MM.1S (cell line): ENCODE measurements at regions not wholly inside any gene's neighbourhood (a gene's known extent, or its start where the extent isn't known, plus 50 kb on each side); places are given as distances from the start of the nearest gene placed in this dataset.

Experiments
- EZH2 ChIP-seq: fragments of 300-600 bp; sonication (generic); optimal IDR thresholded peaks from 2 replicates; pipeline ENCODE3; 2017; ENCODE audit warnings: low read depth, mild to moderate bottlenecking, antibody characterized with exemption, low read length, mixed read lengths
- EZH2phosphoT487 ChIP-seq: fragments of 300-600 bp; sonication (generic); IDR thresholded peaks from 2 replicates; pipeline ENCODE4 v1.6.1; 2018; ENCODE audit warnings: antibody characterized with exemption, low read length
- TF ChIP-seq, protein P1 (sequence below): fragments of 300-600 bp; sonication (generic); IDR thresholded peaks from 2 replicates; pipeline ENCODE4 v1.5.1; 2016; ENCODE audit warnings: antibody characterized with exemption, low read length, mixed read lengths

DNA sequence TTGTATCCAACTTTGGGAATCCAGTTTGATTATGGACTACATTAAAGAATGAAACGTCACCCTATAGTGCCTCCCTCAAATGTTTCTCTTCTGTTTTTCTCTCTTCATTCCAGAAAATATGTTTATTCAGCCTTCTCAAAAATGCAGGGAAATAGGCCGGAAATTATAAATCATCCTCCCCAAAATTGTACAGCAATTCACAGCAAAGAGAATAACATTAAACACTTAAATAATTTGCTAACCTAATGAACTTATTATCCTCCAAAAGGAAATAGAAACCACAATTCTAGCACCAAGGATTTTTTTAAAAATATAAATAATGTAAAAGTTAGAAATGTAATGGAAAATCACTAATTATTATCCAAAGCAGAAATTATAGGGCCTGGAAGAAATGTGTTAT, 115.9 kb upstream of the CCNG1 start:
- TF ChIP-seq, protein P1, sequence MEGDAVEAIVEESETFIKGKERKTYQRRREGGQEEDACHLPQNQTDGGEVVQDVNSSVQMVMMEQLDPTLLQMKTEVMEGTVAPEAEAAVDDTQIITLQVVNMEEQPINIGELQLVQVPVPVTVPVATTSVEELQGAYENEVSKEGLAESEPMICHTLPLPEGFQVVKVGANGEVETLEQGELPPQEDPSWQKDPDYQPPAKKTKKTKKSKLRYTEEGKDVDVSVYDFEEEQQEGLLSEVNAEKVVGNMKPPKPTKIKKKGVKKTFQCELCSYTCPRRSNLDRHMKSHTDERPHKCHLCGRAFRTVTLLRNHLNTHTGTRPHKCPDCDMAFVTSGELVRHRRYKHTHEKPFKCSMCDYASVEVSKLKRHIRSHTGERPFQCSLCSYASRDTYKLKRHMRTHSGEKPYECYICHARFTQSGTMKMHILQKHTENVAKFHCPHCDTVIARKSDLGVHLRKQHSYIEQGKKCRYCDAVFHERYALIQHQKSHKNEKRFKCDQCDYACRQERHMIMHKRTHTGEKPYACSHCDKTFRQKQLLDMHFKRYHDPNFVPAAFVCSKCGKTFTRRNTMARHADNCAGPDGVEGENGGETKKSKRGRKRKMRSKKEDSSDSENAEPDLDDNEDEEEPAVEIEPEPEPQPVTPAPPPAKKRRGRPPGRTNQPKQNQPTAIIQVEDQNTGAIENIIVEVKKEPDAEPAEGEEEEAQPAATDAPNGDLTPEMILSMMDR: no peak
- TF ChIP-seq EZH2: no peak
- TF ChIP-seq EZH2phosphoT487: no peak
